K562 (cell line): ENCODE measurements at regions not wholly inside any gene's neighbourhood (a gene's known extent, or its start where the extent isn't known, plus 50 kb on each side); places are given as distances from the start of the nearest gene placed in this dataset.

Experiments used
- MTA1 ChIP-seq: fragments of 450-650 bp; IDR thresholded peaks from 2 replicates; pipeline ENCODE4 v1.6.1; 2017; ENCODE audit warnings: borderline replicate concordance
- MYC ChIP-seq, 2 experiments: fragments of 250-450 bp in 1 of 2; sonication (Bioruptor Pico) in 1 of 2; IDR thresholded peaks; 2 replicates each; pipeline versions ENCODE4 v1.5.1 to v1.6.1; 2012 to 2021; ENCODE audit warnings: low read depth in 2 of 2, borderline replicate concordance in 1 of 2, improper control_type of control experiment in 1 of 2, low read length in 1 of 2, mild to moderate bottlenecking in 1 of 2, moderate library complexity in 1 of 2
- POLR2AphosphoS5 ChIP-seq: IDR thresholded peaks from 2 replicates; pipeline ENCODE4 v1.6.1; 2011; ENCODE audit warnings: mild to moderate bottlenecking, low read depth, low read length, moderate library complexity; ENCODE audit not compliant: control insufficient read depth, insufficient read depth
- SREBF2 ChIP-seq: sonication (generic); formaldehyde crosslinking; IDR thresholded peaks from 2 replicates; pipeline ENCODE4 v1.4.0; 2020; ENCODE audit warnings: mild to moderate bottlenecking, missing genetic modification reagents
- ZFX ChIP-seq: sonication (generic); formaldehyde crosslinking; IDR thresholded peaks from 2 replicates; pipeline ENCODE4 v1.8.0; 2022; ENCODE audit warnings: mild to moderate bottlenecking, missing genetic modification reagents, moderate library complexity
- ZNF124 ChIP-seq: sonication (generic); formaldehyde crosslinking; IDR thresholded peaks from 2 replicates; pipeline ENCODE4 v1.8.1; 2022; ENCODE audit warnings: missing genetic modification reagents
- ZNF133 ChIP-seq: fragments of 250-450 bp; sonication (Bioruptor Pico); IDR thresholded peaks from 2 replicates; pipeline ENCODE4 v1.4.0; 2020; ENCODE audit warnings: mild to moderate bottlenecking
- TF ChIP-seq, protein P1 (sequence below): fragments of 450-650 bp; formaldehyde crosslinking; IDR thresholded peaks from 2 replicates; pipeline ENCODE4 v1.4.0; 2022; ENCODE audit warnings: missing genetic modification characterization
- TF ChIP-seq, protein P2 (sequence below): fragments of 250-450 bp; sonication (Bioruptor Pico); IDR thresholded peaks from 2 replicates; pipeline ENCODE4 v1.5.0; 2021; ENCODE audit warnings: mild to moderate bottlenecking, borderline replicate concordance

DNA sequence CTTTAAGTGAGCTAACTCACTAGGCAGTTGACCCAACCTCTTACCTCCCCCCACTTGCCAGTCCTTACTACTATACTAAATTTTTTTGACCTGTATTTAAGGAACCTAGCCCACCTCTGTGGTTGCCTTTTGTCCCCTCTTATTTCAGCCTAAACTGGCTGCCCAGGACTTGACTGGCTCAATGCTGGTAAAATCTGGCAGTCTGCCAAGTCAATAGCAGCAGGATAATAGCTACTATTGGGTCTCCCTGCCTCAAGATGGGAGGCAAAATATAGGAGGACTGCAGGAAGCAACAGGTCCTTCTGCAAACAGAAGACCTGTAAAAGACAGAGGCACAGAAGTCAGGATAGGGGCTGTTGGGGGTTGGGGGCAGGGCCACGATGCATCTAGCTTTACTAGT is 144.2 kb upstream of the POGK start:
- TF ChIP-seq SREBF2 (CRISPR knock-in tag) (no peak), ZFX (CRISPR knock-in tag) (no peak), ZNF133 (CRISPR knock-in tag) (no peak), ZNF124 (CRISPR knock-in tag) (no peak), POLR2AphosphoS5 (no peak), MYC (IDR thresholded peaks at IDR 0.05; ENCODE audit: low read depth, low read length) (no peak), MYC (CRISPR knock-in tag; IDR thresholded peaks at IDR 0.05; ENCODE audit: borderline replicate concordance, low read depth) (no peak), MTA1 (no peak)
- TF ChIP-seq, protein P1, sequence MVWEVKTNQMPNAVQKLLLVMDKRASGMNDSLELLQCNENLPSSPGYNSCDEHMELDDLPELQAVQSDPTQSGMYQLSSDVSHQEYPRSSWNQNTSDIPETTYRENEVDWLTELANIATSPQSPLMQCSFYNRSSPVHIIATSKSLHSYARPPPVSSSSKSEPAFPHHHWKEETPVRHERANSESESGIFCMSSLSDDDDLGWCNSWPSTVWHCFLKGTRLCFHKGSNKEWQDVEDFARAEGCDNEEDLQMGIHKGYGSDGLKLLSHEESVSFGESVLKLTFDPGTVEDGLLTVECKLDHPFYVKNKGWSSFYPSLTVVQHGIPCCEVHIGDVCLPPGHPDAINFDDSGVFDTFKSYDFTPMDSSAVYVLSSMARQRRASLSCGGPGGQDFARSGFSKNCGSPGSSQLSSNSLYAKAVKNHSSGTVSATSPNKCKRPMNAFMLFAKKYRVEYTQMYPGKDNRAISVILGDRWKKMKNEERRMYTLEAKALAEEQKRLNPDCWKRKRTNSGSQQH (CRISPR knock-in tag): no peak
- TF ChIP-seq, protein P2, sequence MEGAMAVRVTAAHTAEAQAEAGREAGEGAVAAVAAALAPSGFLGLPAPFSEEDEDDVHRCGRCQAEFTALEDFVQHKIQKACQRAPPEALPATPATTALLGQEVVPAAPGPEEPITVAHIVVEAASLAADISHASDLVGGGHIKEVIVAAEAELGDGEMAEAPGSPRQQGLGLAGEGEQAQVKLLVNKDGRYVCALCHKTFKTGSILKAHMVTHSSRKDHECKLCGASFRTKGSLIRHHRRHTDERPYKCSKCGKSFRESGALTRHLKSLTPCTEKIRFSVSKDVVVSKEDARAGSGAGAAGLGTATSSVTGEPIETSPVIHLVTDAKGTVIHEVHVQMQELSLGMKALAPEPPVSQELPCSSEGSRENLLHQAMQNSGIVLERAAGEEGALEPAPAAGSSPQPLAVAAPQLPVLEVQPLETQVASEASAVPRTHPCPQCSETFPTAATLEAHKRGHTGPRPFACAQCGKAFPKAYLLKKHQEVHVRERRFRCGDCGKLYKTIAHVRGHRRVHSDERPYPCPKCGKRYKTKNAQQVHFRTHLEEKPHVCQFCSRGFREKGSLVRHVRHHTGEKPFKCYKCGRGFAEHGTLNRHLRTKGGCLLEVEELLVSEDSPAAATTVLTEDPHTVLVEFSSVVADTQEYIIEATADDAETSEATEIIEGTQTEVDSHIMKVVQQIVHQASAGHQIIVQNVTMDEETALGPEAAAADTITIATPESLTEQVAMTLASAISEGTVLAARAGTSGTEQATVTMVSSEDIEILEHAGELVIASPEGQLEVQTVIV (CRISPR knock-in tag): no peak
